ENCODE measurements at regions not wholly inside any gene's neighbourhood (a gene's known extent, or its start where the extent isn't known, plus 50 kb on each side); places are given as distances from the start of the nearest gene placed in this dataset.

DNA sequence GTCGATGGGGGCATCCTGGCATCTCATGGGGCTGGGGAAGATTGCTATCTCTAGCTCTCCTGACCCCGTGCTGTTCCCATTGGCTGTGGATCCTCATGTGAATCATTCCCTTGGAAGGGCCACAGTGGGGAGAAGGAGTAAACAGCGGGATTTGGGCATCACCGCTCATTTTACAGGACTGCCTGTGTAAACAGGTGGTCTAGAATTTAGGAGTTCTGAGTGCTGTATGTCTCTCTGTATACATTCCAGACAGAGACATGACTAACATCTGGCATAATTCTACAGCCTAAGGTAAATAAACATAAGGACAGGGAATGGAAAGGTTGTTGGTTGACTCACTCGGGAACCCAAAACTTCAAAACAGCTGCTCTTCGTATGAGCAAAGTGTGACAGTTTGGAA lies 92.7 kb downstream of the COPS8 start:
- TF ChIP-seq, protein P1, sequence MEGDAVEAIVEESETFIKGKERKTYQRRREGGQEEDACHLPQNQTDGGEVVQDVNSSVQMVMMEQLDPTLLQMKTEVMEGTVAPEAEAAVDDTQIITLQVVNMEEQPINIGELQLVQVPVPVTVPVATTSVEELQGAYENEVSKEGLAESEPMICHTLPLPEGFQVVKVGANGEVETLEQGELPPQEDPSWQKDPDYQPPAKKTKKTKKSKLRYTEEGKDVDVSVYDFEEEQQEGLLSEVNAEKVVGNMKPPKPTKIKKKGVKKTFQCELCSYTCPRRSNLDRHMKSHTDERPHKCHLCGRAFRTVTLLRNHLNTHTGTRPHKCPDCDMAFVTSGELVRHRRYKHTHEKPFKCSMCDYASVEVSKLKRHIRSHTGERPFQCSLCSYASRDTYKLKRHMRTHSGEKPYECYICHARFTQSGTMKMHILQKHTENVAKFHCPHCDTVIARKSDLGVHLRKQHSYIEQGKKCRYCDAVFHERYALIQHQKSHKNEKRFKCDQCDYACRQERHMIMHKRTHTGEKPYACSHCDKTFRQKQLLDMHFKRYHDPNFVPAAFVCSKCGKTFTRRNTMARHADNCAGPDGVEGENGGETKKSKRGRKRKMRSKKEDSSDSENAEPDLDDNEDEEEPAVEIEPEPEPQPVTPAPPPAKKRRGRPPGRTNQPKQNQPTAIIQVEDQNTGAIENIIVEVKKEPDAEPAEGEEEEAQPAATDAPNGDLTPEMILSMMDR (IDR thresholded peaks at IDR 0.05; ENCODE audit: extremely low read depth in 1 of 2, insufficient read depth in 1 of 2, low read depth in 1 of 2, low read length in 2 of 2), result no peak
- TF ChIP-seq POLR2A (IDR thresholded peaks at IDR 0.05; ENCODE audit: low read depth, low read length), result no peak
- TF ChIP-seq EZH2 (IDR thresholded peaks at IDR 0.05; ENCODE audit: borderline replicate concordance, low read depth, low read length, severe bottlenecking), result no peak
- no peak for TF ChIP-seq JUN (IDR thresholded peaks at IDR 0.05; ENCODE audit: borderline replicate concordance, insufficient read depth, insufficient read length, low read depth)
- TF ChIP-seq MYC (IDR thresholded peaks at IDR 0.05; ENCODE audit: low read depth, low read length), result no peak
